ENCODE measurements at regions not wholly inside any gene's neighbourhood (a gene's known extent, or its start where the extent isn't known, plus 50 kb on each side); places are given as distances from the start of the nearest gene placed in this dataset.
"Not testable (repeated sequence)": the region's sequence is repeated elsewhere in the genome, so short reads cannot be mapped to it uniquely, and the experiment has no call there.

DNA sequence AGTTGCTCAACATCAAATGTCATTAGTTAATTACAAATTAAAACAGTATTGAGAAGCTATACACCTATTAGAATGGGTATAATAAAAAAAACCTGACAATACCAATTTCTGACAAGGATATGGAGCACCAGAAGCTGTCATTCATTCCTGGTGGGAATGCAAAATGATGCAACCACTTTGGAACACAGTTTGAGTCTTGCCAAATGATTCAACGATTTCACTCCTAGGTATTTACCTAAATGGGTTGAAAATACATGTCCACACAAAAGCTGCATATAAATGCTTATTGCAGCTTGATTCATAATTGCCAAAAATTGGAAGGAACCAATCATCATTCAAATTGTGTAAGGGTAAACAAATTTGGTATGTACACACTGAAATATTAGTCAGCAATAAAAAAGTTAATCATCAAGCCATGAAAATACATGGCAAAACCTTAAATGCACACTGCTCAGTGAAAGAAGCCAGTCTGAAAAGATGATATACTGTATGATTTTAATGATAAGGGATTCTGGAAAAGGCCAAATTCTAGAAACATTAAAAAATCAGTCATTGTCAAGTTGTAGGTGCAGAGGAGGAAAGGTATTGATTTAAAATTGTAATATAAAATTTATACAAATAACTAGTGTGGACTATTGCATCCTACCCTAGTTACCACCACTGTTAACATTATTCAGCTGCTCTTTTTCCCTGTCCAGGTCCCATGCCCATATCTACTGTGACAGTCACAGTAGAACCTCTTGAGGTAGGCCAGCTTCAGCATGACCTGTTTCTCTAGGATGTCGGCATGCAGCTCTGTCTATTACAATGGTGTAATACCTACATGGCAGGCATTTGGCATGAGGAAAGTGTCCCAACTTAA, 356.4 kb upstream of the SPATA31A3 start:
- H3K4me3 Mint-ChIP-seq; H3K4me1 Mint-ChIP-seq; H3K27me3 Mint-ChIP-seq; H3K36me3 ChIP-seq (ENCODE audit: control insufficient read depth in 2 of 3, insufficient read depth in 3 of 3, low read length in 3 of 3); H3K9me3 ChIP-seq (ENCODE audit: control insufficient read depth in 2 of 3, low read length in 3 of 3); DNase-seq; H3K27ac Mint-ChIP-seq; intact Hi-C loops (cut with micrococcal nuclease); H3K27ac ChIP-seq (ENCODE audit: low read depth, low read length); POLR2A ChIA-PET; H3K4me1 ChIP-seq (ENCODE audit: control insufficient read depth in 2 of 2, insufficient read depth in 2 of 2, low read length in 2 of 2); H3K4me3 ChIP-seq (ENCODE audit: low read length); CTCF ChIA-PET; ATAC-seq; H3K9me3 Mint-ChIP-seq; H3K36me3 Mint-ChIP-seq; H3K27me3 ChIP-seq (ENCODE audit: control insufficient read depth in 2 of 2, insufficient read depth in 2 of 2, low read length in 2 of 2): not testable (repeated sequence)

DNA sequence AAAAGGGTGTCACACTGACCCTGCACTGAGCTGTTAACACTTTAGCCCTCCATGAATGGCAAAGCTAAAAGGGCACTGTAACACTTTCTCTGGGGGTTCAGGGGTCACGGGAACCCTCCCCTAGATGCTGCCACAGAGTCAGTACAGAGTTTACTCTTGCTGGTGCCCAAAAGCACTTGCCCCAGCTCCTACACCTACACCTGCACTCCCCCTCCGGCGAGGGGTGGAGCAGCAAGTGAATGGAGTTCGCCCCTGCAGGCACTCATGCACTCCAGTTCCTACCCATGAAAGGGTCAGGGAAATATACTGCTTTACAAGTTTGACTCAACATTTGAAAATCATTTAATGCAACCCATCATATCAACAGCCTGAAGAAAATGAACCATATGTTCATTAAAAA, 355.7 kb upstream of the SPATA31A3 start:
- H3K36me3 Mint-ChIP-seq; intact Hi-C loops (cut with micrococcal nuclease); DNase-seq; H3K4me3 ChIP-seq (ENCODE audit: low read length); H3K27me3 Mint-ChIP-seq; H3K36me3 ChIP-seq (ENCODE audit: control insufficient read depth in 2 of 3, insufficient read depth in 3 of 3, low read length in 3 of 3); H3K9me3 ChIP-seq (ENCODE audit: control insufficient read depth in 2 of 3, low read length in 3 of 3); ATAC-seq; POLR2A ChIA-PET; H3K27me3 ChIP-seq (ENCODE audit: control insufficient read depth in 2 of 2, insufficient read depth in 2 of 2, low read length in 2 of 2); H3K27ac Mint-ChIP-seq; H3K4me3 Mint-ChIP-seq; CTCF ChIA-PET; H3K4me1 Mint-ChIP-seq; H3K4me1 ChIP-seq (ENCODE audit: control insufficient read depth in 2 of 2, insufficient read depth in 2 of 2, low read length in 2 of 2); H3K27ac ChIP-seq (ENCODE audit: low read depth, low read length); H3K9me3 Mint-ChIP-seq: not testable (repeated sequence)

DNA sequence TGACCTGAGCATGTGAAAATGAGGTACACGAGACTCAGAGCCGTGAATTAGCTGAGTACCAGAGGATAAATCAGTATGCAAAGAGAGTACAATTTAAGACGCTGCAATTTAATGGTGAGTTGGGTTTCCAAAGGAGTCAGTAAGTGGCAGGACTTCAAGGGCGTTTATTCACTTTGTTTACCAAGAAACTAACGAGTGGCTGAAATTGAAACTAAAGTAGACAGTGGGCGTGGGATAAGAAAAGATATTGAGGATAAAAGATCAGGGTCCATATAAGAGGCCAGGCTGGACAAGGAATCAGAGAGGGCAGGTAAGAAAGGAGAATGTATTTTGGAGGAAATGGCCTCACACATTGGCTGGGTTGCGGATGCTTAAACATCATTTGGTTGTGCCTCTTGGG, 346.9 kb upstream of the SPATA31A3 start:
- POLR2A ChIA-PET = not testable (repeated sequence)

DNA sequence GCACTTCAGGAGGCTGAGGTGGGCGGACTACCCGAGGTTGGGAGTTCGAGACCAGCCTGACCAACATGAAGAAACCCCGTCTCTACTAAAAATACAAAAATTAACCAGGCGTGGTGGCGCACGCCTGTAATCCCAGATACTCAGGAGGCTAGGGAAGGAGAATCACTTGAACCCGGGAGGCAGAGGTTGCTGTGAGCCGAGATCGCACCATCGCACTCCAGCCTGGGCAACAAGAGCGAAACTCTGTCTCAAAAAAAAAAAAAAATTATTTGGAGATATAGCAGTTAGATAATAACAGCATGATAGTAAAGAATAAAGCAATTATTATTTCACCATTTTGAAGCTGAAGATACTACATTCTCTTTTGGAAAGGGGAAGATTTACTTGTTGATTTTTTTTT, 345.9 kb upstream of the SPATA31A3 start:
- CTCF ChIA-PET; H3K9me3 Mint-ChIP-seq; POLR2A ChIA-PET; H3K4me1 ChIP-seq (ENCODE audit: control insufficient read depth in 2 of 2, insufficient read depth in 2 of 2, low read length in 2 of 2); H3K27ac Mint-ChIP-seq; intact Hi-C loops (cut with micrococcal nuclease); DNase-seq; H3K36me3 Mint-ChIP-seq; ATAC-seq; H3K4me3 ChIP-seq (ENCODE audit: low read length); H3K4me3 Mint-ChIP-seq; H3K4me1 Mint-ChIP-seq; H3K27me3 ChIP-seq (ENCODE audit: control insufficient read depth in 2 of 2, insufficient read depth in 2 of 2, low read length in 2 of 2); H3K9me3 ChIP-seq (ENCODE audit: control insufficient read depth in 2 of 3, low read length in 3 of 3); H3K27me3 Mint-ChIP-seq; H3K27ac ChIP-seq (ENCODE audit: low read depth, low read length); H3K36me3 ChIP-seq (ENCODE audit: control insufficient read depth in 2 of 3, insufficient read depth in 3 of 3, low read length in 3 of 3): not testable (repeated sequence)

More for the DNA sequence above, 346.9 kb upstream of the SPATA31A3 start:
- H3K36me3 Mint-ChIP-seq; H3K27me3 Mint-ChIP-seq; intact Hi-C loops (cut with micrococcal nuclease); H3K27ac ChIP-seq (ENCODE audit: low read depth, low read length); DNase-seq; ATAC-seq; H3K4me3 ChIP-seq (ENCODE audit: low read length); H3K9me3 ChIP-seq (ENCODE audit: control insufficient read depth in 2 of 3, low read length in 3 of 3); H3K36me3 ChIP-seq (ENCODE audit: control insufficient read depth in 2 of 3, insufficient read depth in 3 of 3, low read length in 3 of 3); H3K4me1 ChIP-seq (ENCODE audit: control insufficient read depth in 2 of 2, insufficient read depth in 2 of 2, low read length in 2 of 2); CTCF ChIA-PET; H3K27ac Mint-ChIP-seq; H3K4me3 Mint-ChIP-seq; H3K9me3 Mint-ChIP-seq; H3K27me3 ChIP-seq (ENCODE audit: control insufficient read depth in 2 of 2, insufficient read depth in 2 of 2, low read length in 2 of 2); H3K4me1 Mint-ChIP-seq: not testable (repeated sequence)

DNA sequence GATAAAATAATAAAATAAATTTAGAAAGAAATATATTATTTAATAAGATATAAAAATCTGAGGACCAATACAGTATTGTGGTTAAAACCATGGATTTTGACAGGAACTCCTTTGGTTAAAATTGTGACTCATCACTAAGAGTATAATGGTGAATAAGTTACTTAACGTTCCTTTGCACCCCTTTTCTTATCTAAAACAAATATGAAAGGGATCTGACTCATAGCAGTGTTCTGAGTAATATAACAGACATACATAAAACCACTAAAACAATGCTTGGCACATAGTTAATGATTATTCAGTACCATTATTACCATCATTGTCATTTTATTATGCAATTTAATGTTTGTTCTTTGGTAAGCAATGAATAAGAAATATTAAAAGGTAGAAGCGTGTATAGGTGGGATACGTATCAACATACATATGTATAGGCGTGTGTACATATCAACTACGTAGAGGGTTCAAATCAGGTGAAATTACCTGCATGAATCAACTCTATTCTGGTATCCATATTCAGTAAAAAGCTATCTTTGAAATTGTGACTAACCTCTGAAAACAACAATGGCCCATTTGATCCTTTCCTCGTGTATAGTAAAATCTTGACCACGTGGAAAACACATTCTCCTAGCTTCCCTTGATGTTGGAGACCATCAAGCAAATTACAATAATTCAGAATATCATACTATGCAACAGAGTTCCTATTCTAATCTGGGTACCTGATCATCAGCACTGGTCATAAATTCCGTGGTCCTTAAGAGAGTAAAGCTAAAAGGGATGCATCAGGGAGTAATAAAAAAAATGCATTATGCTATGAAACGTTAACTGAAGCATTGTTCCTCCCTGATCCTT, 342.6 kb upstream of the SPATA31A3 start:
- H3K36me3 Mint-ChIP-seq; CTCF ChIA-PET; POLR2A ChIA-PET; H3K4me3 Mint-ChIP-seq; H3K27me3 ChIP-seq (ENCODE audit: control insufficient read depth in 2 of 2, insufficient read depth in 2 of 2, low read length in 2 of 2); H3K27ac ChIP-seq (ENCODE audit: low read depth, low read length); H3K27me3 Mint-ChIP-seq; H3K36me3 ChIP-seq (ENCODE audit: control insufficient read depth in 2 of 3, insufficient read depth in 3 of 3, low read length in 3 of 3); H3K4me1 Mint-ChIP-seq; H3K4me1 ChIP-seq (ENCODE audit: control insufficient read depth in 2 of 2, insufficient read depth in 2 of 2, low read length in 2 of 2); intact Hi-C loops (cut with micrococcal nuclease); H3K27ac Mint-ChIP-seq; H3K9me3 ChIP-seq (ENCODE audit: control insufficient read depth in 2 of 3, low read length in 3 of 3); H3K4me3 ChIP-seq (ENCODE audit: low read length); DNase-seq; ATAC-seq; H3K9me3 Mint-ChIP-seq: not testable (repeated sequence)

DNA sequence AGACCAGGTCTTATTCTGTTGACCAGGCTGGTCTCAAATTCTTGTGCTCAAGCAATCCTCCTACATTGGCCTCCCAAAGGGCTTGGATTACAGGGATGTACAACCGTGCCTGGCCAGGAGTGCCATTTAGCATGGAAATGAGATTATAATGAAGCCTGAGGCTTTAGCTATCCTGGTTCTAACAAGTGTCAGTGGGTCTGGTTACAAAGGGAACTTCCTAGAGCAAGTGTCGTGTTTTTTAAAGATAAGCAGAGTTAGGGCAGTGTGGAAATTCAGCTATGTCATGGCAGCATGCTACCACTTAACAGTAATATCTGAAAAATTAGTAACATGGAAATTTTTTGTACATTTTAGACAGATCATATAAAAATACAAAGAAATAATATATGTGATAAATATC, 339.3 kb upstream of the SPATA31A3 start:
- H3K9me3 Mint-ChIP-seq; H3K27me3 Mint-ChIP-seq; H3K4me3 ChIP-seq (ENCODE audit: low read length); H3K9me3 ChIP-seq (ENCODE audit: control insufficient read depth in 2 of 3, low read length in 3 of 3); intact Hi-C loops (cut with micrococcal nuclease); H3K36me3 Mint-ChIP-seq; H3K36me3 ChIP-seq (ENCODE audit: control insufficient read depth in 2 of 3, insufficient read depth in 3 of 3, low read length in 3 of 3); ATAC-seq; H3K4me3 Mint-ChIP-seq; DNase-seq; H3K4me1 Mint-ChIP-seq; H3K27me3 ChIP-seq (ENCODE audit: control insufficient read depth in 2 of 2, insufficient read depth in 2 of 2, low read length in 2 of 2); H3K4me1 ChIP-seq (ENCODE audit: control insufficient read depth in 2 of 2, insufficient read depth in 2 of 2, low read length in 2 of 2); H3K27ac ChIP-seq (ENCODE audit: low read depth, low read length); CTCF ChIA-PET; H3K27ac Mint-ChIP-seq; POLR2A ChIA-PET: not testable (repeated sequence)

DNA sequence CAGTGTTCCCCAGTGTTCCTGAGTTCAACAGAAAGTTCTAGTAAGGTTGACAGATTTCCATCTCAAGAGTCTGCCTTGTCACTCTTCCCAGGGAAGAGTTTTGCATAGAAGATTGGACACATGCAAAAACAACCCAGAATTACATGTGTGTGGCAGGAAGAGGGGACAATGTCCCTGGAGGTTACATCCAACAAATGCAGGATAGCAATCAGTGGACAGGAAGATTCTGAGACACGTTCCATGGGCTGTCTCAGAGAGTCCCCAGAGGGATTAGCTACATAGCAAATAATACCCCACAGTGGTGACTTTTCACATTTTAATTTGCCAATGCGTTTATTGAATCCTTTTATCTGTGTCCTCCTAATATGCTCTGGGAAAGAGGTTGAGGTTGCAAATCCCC, 321.1 kb upstream of the SPATA31A3 start:
- CTCF ChIA-PET; DNase-seq; intact Hi-C loops (cut with micrococcal nuclease); H3K4me3 ChIP-seq (ENCODE audit: low read length); H3K36me3 Mint-ChIP-seq; H3K4me1 ChIP-seq (ENCODE audit: control insufficient read depth in 2 of 2, insufficient read depth in 2 of 2, low read length in 2 of 2); H3K36me3 ChIP-seq (ENCODE audit: control insufficient read depth in 2 of 3, insufficient read depth in 3 of 3, low read length in 3 of 3); H3K4me1 Mint-ChIP-seq; POLR2A ChIA-PET; H3K27ac ChIP-seq (ENCODE audit: low read depth, low read length); H3K27me3 ChIP-seq (ENCODE audit: control insufficient read depth in 2 of 2, insufficient read depth in 2 of 2, low read length in 2 of 2); H3K9me3 Mint-ChIP-seq; H3K27ac Mint-ChIP-seq; ATAC-seq; H3K27me3 Mint-ChIP-seq; H3K4me3 Mint-ChIP-seq; H3K9me3 ChIP-seq (ENCODE audit: control insufficient read depth in 2 of 3, low read length in 3 of 3): not testable (repeated sequence)

Measured in naive thymus-derived CD4-positive, alpha-beta T cell (primary cell).